ENCODE measurements at regions not wholly inside any gene's neighbourhood (a gene's known extent, or its start where the extent isn't known, plus 50 kb on each side); places are given as distances from the start of the nearest gene placed in this dataset.

DNA sequence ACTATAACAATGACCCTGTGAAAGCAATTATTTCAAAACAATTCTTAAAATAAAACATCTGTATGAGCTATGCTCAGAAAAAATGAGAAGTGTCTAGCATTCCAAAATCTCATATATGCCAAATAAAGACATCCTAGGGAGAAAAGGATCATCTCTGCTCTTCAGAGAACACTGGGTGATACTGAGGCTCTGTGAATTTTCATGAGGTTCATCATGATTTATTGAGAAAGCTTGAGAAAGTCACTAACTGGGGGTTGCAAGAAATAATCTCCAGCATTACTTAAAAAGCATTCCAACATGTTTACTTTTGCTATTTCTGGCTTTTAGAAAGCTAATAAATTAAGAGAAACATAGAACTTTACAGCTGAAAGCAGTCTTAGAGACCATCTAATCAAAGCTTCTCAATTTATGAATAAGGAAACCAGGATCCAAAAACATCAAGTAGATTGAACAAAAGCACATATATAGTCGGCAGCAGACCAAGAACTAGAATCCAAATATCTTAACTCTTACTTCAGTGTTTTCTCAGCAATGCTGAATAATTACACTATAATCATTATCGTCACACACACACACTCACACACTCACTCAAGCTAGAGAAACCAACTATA is 372.8 kb downstream of the NR2F1-AS1 start:
- FAIRE-seq = no peak
- intact Hi-C loops (cut with micrococcal nuclease) = no loop called here
- H3K4me3 ChIP-seq (replicated peaks in 1 of 3; ENCODE audit: insufficient read depth in 1 of 3, low read depth in 1 of 3, low read length in 3 of 3) = no peak overlapping the region
- CTCF ChIA-PET = interaction anchor here (1.6 kb wide), 1 partner anchor 42 kb away, joined by 5 read pairs; no protein-coding TSS in a partner anchor
- no peak overlapping the region for H3K27ac ChIP-seq (ENCODE audit: insufficient read depth, low read depth, low read length)
- H3K36me3 ChIP-seq (ENCODE audit: control insufficient read depth in 2 of 2, extremely low read depth in 1 of 2, insufficient read depth in 2 of 2, low read length in 2 of 2) = no peaks in the 10 kb centered on the region
- H3K4me1 ChIP-seq (ENCODE audit: control insufficient read depth, extremely low read depth, insufficient read depth, low read length) = no peaks in the 10 kb centered on the region
- dilution Hi-C loops (cut with MboI; ENCODE audit: extremely low pct_ligation_motif_present, low sequenced_read_pairs) = no loop called here
- H3K4me2 ChIP-seq (ENCODE audit: insufficient read depth, low read length) = no peak overlapping the region
- H4K20me1 ChIP-seq (replicated peaks; ENCODE audit: control insufficient read depth, extremely low read depth, insufficient read depth, low read length) = no peaks in the 10 kb centered on the region
- POLR2A ChIA-PET = no interaction called here
- no peaks in the 10 kb centered on the region for H3K9me3 ChIP-seq (replicated peaks; ENCODE audit: control insufficient read depth, insufficient read depth, low read length)
- no peaks in the 10 kb centered on the region for H3K79me2 ChIP-seq (ENCODE audit: control insufficient read depth, insufficient read depth, low read length)
- no peak for DNase-seq (ENCODE audit: low read depth, low spot score)
- TF ChIP-seq POLR2AphosphoS5 (IDR thresholded peaks at IDR 0.05; ENCODE audit: insufficient read depth, low read depth, low read length) (no peak), EZH2 (IDR thresholded peaks at IDR 0.05; ENCODE audit: borderline replicate concordance, low read depth, low read length, severe bottlenecking) (no peak), JUN (IDR thresholded peaks at IDR 0.05; ENCODE audit: borderline replicate concordance, insufficient read depth, insufficient read length, low read depth) (no peak), MYC (IDR thresholded peaks at IDR 0.05; ENCODE audit: low read depth, low read length) (no peak)
- TF ChIP-seq, protein P1, sequence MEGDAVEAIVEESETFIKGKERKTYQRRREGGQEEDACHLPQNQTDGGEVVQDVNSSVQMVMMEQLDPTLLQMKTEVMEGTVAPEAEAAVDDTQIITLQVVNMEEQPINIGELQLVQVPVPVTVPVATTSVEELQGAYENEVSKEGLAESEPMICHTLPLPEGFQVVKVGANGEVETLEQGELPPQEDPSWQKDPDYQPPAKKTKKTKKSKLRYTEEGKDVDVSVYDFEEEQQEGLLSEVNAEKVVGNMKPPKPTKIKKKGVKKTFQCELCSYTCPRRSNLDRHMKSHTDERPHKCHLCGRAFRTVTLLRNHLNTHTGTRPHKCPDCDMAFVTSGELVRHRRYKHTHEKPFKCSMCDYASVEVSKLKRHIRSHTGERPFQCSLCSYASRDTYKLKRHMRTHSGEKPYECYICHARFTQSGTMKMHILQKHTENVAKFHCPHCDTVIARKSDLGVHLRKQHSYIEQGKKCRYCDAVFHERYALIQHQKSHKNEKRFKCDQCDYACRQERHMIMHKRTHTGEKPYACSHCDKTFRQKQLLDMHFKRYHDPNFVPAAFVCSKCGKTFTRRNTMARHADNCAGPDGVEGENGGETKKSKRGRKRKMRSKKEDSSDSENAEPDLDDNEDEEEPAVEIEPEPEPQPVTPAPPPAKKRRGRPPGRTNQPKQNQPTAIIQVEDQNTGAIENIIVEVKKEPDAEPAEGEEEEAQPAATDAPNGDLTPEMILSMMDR (IDR thresholded peaks at IDR 0.05; ENCODE audit: extremely low read depth in 1 of 2, insufficient read depth in 1 of 2, low read depth in 1 of 2, low read length in 2 of 2) = no peak
- TF ChIP-seq, protein P2, sequence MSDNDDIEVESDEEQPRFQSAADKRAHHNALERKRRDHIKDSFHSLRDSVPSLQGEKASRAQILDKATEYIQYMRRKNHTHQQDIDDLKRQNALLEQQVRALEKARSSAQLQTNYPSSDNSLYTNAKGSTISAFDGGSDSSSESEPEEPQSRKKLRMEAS (IDR thresholded peaks at IDR 0.05; ENCODE audit: insufficient read depth, insufficient read length) = no peak
- H2AFZ ChIP-seq (ENCODE audit: low read depth, low read length) = no peak overlapping the region
- H3K9ac ChIP-seq (replicated peaks; ENCODE audit: extremely low read depth, insufficient read depth, low read length) = no peak overlapping the region
- no TSS peak for BruUV-seq (replicated peaks)
- no peaks in the 10 kb centered on the region for H3K9me1 ChIP-seq (replicated peaks; ENCODE audit: control insufficient read depth, extremely low read depth, insufficient read depth, low read length)
- H3K27me3 ChIP-seq (ENCODE audit: control insufficient read depth in 2 of 2, insufficient read depth in 2 of 2, low read length in 2 of 2) = no peaks in the 10 kb centered on the region

Measured in endothelial cell of umbilical vein (primary cell).